HG03060 (cell line): ENCODE measurements at regions not wholly inside any gene's neighbourhood (a gene's known extent, or its start where the extent isn't known, plus 50 kb on each side); places are given as distances from the start of the nearest gene placed in this dataset.
A peak's percentile ranks its signal among the peaks of the same experiment; 100 is the strongest.
"Not testable (repeated sequence)": the region's sequence is repeated elsewhere in the genome, so short reads cannot be mapped to it uniquely, and the experiment has no call there.

Source experiments
- ATAC-seq: cut with Tn5 transposase; IDR thresholded peaks from one replicate; pipeline ENCODE4 v1.9.1; 2021; ENCODE audit warnings: low read depth, moderate number of reproducible peaks; ENCODE audit not compliant: unreplicated experiment

DNA sequence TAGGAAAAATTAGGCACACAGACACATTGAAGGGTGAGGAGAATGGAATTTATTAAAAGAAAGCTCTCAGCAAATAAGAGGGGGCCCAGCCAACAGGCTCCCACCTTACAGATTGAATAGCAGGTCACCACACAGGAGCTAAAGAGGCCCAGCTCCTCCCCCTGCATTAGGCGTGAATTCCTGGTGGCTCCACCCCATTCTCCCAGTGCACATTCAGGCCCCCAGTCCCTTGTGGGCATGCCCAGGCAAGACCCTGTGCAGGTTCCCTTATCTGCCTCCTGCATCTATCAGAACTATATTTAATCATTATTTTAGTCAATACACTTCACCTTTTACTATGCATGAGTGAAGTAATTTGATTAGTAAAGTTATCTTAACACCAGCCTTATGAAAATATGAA is 856.3 kb upstream of the NDST4 start:
- no peak for ATAC-seq

DNA sequence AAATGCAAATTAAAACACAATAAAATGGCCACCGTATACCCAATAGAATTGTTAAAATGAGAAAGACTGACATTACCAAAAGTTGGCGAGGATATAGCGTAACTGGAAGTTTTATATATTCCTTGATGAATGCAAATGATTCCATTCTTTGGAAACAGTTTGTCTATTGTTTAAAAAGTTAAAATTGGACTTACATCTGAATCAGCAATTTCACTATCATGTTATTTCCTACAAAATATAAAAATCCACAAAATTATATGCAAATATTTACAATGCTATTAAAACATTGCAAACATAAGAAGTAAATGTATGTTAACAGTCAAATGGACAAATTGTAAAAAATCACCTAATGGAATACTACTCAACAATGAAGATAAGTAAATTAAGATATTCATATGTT is 852.2 kb upstream of the NDST4 start:
- no peak for ATAC-seq

DNA sequence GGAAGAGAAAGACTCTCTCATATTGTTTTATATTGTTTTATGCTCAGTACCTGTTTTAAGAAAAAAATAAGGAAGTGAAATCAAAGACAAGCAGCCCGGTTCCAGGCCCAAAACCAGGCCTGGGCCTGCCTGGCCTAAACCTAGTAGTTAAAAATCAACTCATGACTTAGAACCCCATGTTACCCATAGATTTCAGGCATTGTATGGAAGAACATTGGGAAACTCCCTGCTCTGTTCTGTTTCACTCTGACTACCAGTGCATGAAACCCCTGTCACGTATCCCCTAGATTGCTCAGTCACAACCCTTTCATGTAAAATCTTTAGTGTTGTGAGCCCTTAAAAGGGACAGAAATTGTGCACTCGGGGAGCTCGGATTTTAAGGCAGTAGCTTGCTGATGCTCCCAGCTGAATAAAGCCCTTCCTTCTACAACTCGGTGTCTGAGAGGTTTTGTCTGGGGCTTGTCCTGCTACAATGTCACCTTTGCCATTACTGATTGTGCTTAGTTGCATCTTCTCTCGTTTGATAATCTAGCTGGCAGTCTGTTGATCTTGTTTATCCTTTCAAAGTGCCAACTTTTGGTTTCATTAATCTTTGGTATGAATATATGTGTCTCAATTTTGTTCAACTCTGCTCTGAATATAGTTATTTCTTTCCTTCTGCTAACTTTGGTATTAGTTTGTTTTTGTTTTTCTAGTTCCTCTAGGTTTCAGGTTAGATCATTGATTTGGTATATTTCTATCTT is 842.8 kb upstream of the NDST4 start:
- not testable (repeated sequence) for ATAC-seq

DNA sequence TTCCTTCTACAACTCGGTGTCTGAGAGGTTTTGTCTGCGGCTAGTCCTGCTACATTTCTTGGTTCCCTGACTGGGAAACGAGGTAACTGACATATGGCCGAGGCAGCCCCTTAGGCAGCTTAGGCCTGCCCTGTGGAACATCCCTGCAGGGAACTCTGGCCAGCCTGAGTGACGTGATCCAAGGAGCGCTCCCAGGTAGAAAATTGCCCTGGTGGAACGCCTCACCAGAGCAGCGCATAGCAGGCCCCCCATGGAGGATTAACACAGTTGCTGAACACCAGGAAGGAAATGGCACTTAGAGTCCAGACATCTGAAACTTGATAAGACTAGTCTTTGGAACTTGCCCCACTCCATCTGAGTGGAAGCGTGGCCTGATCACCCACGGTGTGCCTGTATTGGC is 837.4 kb upstream of the NDST4 start:
- ATAC-seq, result no peak

DNA sequence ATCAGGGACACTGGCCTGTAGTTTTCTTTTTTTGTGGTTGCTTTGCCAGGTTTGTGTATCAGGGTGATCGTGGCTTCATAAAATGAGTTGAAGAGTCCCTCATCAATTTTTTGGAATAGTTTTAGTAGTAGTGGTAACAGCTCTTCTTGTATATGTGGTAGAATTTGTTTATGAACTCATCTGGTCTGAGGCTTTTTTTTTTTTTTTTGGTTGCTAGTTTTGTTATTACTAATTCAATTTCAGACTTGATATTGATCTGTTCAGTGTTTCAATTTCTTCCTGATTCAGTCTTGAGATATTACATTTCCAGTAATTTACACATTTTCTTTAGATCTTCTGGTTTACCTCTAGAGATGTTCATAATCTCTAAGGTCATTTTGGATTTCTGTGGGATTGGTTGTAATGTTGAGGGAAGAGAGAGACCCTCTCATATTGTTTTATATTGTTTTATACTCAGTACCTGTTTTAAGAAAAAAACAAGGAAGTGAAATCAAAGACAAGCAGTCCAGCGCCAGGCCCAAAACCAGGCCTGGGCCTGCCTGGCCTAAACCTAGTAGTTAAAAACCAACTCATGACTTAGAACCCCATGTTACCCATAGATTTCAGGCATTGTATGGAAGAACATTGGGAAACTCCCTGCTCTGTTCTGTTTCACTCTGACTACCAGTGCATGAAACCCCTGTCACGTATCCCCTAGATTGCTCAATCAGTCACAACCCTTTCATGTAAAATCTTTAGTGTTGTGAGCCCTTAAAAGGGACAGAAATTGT is 836.7 kb upstream of the NDST4 start:
- ATAC-seq, result peak; percentile 58

DNA sequence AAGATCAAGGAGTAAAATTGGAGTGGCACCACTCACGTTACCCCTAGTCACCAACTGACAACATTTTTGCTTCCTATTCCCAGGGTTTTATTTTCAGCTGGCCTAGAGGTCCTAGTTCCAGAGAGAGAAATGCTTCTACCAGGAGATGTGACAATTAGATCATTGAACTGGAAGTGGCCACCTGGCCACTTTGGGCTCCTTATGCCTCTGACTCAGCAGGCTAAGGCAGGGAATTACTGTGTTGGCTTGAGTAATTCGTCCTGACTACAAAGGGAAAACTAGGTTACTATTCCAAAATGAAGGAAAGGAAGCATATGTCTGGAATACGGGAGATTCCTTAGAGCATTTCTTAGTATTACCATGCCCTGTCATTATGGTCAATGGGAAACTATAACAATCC is 831.6 kb upstream of the NDST4 start:
- no peak for ATAC-seq

DNA sequence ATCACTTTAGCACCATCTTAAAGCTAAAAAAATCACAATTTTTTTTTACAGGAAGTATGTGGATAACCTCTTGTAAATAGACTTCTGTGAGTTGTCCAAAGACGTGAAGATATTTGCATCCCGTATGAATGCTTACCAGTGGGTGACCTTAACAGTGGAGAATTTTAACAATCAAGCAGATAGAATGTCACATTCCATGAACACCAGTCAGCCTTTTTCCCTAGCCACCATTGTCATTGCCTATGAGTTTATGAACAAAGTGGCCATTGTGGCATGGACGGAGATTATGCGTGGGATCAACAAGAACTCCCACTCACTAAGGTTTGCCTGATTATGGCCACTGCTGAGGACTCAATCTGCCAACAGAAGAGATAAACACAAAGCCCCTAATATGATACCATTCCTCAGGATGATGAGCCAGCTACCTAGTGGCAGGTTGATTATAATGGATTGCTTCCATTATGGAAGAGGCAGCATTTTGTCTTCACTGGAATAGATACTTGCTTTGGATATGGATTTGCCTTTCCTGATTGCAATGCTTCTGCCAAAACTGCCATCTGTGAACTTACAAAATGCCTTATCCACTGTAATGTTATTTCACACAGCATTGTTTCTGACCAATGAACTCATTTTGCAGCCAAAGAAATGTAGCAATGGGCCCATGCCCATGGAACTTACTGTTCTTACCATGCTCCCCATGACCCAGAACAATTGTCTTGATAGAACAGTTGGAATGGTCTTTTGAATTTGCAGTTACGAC is 830.9 kb upstream of the NDST4 start:
- ATAC-seq, result no peak

DNA sequence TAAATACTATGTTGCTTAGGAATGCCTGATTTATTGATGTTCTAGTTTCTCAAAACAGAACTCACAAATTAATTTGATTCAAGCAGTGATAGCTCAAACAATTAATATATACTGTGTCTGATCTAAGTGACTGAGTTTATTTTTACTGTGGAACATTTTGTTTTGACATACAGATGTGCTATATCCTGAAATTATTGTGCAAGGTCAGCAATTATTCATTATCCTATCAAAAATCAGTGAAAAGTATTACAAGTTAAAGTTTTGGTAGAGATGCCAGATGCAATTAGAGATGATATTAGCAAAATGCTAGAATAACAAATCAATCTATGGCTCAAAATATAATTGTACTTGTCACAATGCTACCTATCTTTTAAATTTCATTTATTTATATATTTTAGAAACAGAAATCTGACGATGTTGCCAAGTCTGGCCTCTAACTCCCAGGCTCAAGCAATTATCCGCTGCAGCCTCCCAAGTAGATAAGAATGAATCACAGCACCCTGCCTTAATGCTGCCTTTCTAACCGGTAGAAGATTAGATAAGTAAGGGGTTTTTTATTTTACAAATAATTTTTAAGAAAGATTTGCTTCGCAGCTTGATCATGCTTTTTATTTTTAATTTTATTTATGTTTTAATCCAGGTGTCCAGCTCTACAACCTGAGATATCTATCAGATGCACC is 825.5 kb upstream of the NDST4 start:
- ATAC-seq, result no peak

DNA sequence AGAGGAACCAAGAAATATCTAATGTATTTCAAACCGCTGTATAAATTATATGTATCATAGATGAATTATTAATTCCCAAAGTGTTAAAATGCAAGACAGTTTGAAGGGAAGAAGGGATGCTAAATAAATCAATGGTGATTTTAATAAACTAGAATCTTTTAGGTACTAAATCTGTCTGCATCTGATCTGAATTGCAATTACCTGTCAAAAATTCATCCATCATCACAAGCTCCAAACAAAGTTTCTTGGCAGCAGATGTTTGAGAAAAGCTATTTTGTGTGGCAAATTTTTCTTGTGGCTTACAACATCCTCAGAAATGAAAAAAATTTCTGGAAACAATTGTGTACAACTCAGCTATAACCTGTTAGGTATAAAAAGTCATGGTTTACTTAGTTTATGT is 816.0 kb upstream of the NDST4 start:
- ATAC-seq, result no peak

DNA sequence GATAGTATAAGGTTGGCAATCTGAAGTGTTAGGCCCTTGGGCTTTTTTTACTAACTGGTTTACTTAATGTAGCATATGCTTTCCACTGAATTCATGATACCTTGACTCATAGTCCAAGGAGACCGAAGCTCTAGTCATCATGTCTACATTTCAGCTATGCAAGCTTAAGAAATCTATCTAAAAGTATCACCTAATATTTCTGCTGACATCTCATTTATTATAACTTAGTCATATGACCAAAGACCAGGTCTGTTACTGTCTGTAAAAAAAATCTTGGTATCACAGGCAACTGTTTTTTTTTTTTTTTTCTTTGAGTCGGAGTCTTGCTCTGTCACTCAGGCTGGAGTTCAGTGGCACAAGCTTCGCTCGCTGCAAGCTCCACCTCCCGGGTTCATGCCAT is 814.0 kb upstream of the NDST4 start:
- no peak for ATAC-seq

DNA sequence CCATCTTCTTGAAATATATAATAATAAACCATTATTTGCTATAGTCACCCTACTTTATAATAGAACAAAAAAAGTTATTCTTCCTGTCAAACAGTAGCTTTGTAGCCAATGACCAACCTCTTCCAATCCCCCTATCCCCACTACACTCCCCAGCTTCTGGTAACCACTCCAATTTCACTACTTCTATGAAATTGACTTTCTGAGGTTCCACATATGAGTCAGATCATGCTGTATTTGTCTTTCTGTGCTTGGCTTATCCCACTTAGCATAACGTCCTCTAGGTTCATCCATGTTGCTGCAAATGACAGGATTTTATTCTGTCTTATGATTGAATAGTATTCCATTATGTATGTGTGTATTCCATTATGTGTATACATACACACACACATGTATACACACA is 809.7 kb upstream of the NDST4 start:
- no peak for ATAC-seq

DNA sequence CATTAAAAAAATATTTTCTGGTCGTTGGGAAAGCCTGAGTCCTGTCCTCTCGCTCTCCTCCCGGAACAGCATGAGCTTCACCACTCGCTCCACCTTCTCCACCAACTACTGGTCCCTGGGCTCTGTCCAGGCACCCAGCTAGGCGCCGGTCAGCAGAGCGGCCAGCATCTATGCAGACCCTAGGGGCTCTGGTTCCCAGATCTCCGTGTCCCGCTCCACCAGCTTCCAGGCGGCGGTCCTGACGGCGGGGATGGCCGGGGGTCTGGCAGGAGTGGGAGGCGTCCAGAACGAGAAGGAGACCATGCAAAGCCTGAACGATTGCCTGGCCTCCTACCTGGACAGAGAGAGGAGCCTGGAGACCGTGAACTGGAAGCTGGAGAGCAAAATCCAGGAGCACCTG is 807.2 kb upstream of the NDST4 start:
- no peak for ATAC-seq

DNA sequence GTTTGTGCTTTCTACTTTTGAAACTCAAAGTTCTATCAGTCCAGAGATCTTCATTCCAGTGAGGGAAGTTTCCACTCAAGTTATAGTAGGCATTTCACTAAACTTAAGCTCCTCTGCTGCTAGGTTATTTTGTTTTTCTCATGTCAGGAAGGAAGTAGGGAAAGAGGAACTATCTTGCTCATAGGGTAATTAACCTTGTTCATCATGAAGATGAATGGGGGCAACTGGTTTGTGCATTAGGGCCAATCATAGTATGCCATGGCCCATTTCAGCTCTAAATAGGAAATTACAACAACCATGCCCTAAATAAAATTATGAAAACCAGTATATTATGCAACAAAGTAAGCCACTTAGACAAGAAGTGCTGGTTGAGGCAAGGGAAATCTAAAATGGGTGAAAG is 804.7 kb upstream of the NDST4 start:
- no peak for ATAC-seq

DNA sequence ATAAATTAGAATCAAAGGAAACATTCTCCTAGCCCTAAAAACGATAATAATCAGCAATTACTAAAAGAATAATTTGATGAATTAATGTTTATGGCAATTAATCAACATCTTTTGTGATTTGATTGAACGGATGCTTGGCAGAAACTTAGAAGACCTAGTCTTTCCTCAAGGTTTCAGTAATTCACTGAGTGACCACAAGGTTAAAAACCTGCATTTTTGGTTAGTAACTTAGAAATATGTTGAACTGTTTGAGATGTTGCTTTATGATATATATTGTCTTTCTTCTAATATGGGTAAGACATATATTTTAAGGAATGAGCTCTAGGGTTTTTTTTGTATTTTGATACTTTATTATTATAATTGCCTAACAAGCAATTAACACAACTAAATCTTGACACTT is 793.0 kb upstream of the NDST4 start:
- no peak for ATAC-seq

DNA sequence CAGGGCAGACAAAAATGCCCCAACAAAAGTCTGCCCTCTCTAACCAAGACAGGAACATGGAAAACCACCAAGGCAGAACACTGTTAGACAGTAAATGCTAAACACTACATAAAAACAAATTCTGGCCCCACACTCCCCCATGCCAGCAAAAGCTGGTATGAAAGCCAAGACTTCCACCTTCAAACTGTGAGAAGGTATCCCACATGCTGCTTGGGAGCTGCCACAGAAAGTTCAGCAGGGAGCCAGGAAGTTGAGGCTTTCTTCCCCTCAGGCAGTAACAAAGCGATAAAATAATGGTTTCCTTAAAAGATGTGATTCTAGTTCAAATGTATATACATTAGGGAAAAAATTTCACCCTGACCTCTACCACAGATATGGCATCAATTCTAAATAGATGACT is 770.4 kb upstream of the NDST4 start:
- ATAC-seq, result no peak

DNA sequence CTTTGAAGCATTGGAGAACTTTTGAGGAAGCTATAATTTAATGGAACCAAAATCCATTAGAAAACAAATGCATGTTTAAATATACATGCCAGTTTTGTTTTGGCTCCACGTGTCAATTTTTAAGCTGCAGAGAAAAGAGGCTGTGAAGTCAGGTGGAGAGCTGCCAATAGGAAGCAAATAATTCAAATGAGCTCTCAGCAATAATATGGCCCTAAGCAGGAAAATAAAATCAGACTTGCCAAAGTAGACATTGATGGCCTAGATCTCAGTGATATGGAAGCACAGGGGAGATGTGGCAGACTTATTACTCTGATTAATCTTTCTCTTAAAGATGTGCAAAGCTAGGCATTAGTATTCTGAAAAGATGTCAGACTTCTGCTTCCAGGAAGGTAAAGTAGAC is 769.8 kb upstream of the NDST4 start:
- ATAC-seq, result no peak

DNA sequence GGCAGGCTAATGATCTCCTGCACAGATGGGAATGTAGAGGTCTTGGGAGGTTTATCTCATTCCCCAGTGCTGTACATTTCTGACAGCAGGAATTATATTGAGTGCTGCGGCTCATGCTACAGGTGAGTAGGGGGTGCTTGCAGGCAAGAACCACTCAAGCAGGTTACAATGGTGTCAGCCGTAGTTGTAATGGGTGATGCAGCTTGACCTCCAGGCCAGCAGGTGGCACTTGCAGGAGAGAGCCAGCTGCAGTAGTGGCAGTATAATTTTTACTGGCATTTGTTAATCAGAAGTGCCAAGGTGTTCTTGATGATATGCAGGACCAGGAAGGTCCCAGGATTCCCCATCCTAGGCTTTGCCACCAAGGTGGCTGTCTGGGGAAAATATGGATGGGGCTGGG is 759.6 kb upstream of the NDST4 start:
- ATAC-seq, result no peak

DNA sequence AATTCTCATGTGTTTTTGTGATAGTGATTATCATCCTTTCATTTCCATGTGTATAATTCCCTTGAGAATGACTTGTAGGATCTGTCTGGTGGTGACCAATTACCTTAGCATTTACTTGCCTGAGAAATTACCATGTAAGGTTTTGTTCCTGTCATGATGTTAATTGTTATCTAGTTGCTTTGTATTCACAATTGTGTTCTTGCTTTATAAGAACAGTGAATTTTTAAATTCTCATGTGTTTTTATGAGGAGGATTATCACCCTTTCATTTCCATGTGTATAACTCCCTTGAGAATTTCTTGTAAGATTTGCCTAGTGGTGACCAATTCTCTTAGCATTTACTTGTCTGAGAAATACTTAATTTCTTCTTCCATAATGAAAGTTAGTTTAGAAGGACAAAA is 758.2 kb upstream of the NDST4 start:
- ATAC-seq, result no peak

DNA sequence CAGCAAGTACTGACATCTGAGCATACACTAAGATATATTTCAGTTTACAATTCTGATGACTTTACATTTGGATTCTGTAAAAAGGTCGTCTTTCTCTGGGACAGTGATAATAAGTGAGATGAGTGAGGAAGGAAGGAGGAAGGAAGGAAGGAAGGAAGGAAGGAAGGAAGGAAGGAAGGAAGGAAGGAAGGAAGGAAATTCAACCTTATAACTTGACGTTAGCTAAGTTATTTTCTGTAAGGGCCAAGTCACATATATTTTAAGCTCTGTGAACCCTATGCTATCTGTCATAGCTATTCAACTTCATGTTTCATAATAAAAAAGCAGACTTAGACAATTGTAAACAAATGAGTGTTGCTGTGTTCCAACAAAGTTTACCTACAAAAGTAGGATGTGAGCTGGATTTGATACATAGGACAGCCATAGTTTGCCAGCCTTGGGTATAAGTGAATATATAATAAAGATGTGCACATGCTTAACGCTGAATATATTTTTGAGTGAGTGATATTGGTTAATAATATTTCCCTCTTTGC is 753.0 kb upstream of the NDST4 start:
- no peak for ATAC-seq

DNA sequence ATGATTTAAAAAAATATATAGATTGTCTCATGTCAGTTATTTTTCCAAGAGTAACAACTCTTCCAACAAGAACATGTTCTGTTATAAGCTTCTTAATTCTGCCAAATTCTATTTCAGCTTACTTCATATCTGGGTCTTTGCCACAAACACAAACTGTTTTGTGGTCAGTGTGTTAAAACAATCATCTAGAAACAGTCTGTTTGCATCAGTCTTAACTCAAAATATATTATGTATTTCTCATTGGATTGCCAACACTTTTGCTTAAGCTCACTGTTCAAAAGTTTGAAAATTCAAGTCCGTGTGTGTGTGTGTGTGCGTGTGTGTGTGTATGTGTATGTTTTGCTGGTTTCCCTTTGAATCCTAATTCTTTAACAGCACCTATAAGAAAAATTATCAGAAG is 752.3 kb upstream of the NDST4 start:
- no peak for ATAC-seq

DNA sequence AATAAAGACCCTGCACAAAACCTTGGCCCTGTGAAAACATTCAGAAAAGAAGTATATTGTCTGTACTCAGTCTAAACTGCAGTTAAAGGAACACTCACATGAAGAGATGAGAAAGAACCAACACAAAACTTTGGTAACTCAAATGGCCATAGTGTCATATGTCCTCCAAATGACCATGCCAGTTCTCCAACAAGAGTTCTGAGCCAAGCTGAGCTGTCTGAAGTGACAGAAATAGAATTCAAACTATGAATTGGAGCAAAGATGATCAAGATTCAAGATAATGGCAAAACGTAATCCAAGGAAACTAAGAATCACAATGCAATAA is 739.3 kb upstream of the NDST4 start:
- ATAC-seq, result no peak
